Neural cell (in vitro differentiated cells): ENCODE measurements at regions not wholly inside any gene's neighbourhood (a gene's known extent, or its start where the extent isn't known, plus 50 kb on each side); places are given as distances from the start of the nearest gene placed in this dataset.

Experiments used
- H2AFZ ChIP-seq: fragments of 200-600, 300-800 bp; sonication (generic), shearing (Covaris generic); 2 replicates; pipeline ENCODE4 v1.6.0; 2014; ENCODE audit warnings: low read depth, mild to moderate bottlenecking, antibody characterized with exemption, low read length, moderate library complexity
- H3F3A ChIP-seq: fragments of 200-600 bp; shearing (Covaris generic); 2 replicates; pipeline ENCODE4 v1.6.1; 2016; ENCODE audit warnings: mild to moderate bottlenecking, moderate library complexity, mixed read lengths, antibody characterized with exemption, low read length; ENCODE audit not compliant: insufficient read depth, poor library complexity, severe bottlenecking
- H3K27ac ChIP-seq: fragments of 200-600, 300-800 bp; sonication (generic), shearing (Covaris generic); 2 replicates; pipeline ENCODE4 v1.5.1; 2014; ENCODE audit warnings: mild to moderate bottlenecking, low read length, moderate library complexity
- H3K27me3 ChIP-seq: fragments of 300-800, 200-600 bp; sonication (generic), shearing (Covaris generic); 2 replicates; pipeline ENCODE4 v1.6.0; 2014; ENCODE audit warnings: mild to moderate bottlenecking, low read depth, low read length, moderate library complexity; ENCODE audit not compliant: insufficient read depth
- H3K36me3 ChIP-seq: fragments of 300-800, 200-600 bp; sonication (generic), shearing (Covaris generic); 2 replicates; pipeline ENCODE4 v1.5.1; 2014; ENCODE audit warnings: mild to moderate bottlenecking, antibody characterized with exemption, low read length, moderate library complexity; ENCODE audit not compliant: insufficient read depth
- H3K4me2 ChIP-seq: fragments of 300-800, 200-600 bp; sonication (generic), shearing (Covaris generic); 2 replicates; pipeline ENCODE4 v1.6.0; 2014; ENCODE audit warnings: mild to moderate bottlenecking, low read length
- H3K4me3 ChIP-seq: fragments of 300-800, 200-600 bp; sonication (generic), shearing (Covaris generic); 2 replicates; pipeline ENCODE4 v1.5.1; 2014; ENCODE audit warnings: mild to moderate bottlenecking, low read length, moderate library complexity
- H3K79me2 ChIP-seq: fragments of 200-600 bp; shearing (Covaris generic); replicated peaks from 2 replicates; pipeline ENCODE4 v1.6.0; 2014; ENCODE audit warnings: mild to moderate bottlenecking, low read length, moderate library complexity; ENCODE audit not compliant: insufficient read depth
- H3K9ac ChIP-seq: fragments of 300-800, 200-600 bp; sonication (generic), shearing (Covaris generic); 2 replicates; pipeline ENCODE4 v1.6.1; 2016; ENCODE audit warnings: mild to moderate bottlenecking, low read length, mixed read lengths
- H3K9me2 ChIP-seq: fragments of 200-600 bp; shearing (Covaris generic); 2 replicates; pipeline ENCODE4 v1.6.1; 2016; ENCODE audit warnings: mild to moderate bottlenecking, low read length, mixed read lengths; ENCODE audit not compliant: insufficient read depth
- H3K9me3 ChIP-seq: fragments of 200-600, 300-800 bp; sonication (generic), shearing (Covaris generic); 2 replicates; pipeline ENCODE4 v1.6.1; 2016; ENCODE audit warnings: mild to moderate bottlenecking, mixed run types, low read length, moderate library complexity, mixed read lengths
- H4K20me1 ChIP-seq: fragments of 200-600 bp; shearing (Covaris generic); 2 replicates; pipeline ENCODE4 v1.6.1; 2016; ENCODE audit warnings: mild to moderate bottlenecking, mixed run types; ENCODE audit not compliant: insufficient read depth
- CTCF ChIP-seq: fragments of 450-650 bp; IDR thresholded peaks from 2 replicates; pipeline ENCODE4 v1.5.1; 2014; ENCODE audit warnings: antibody characterized with exemption, mild to moderate bottlenecking, moderate library complexity; ENCODE audit not compliant: poor library complexity, severe bottlenecking
- EP300 ChIP-seq: fragments of 450-650 bp; conservative IDR thresholded peaks from 2 replicates; pipeline ENCODE4 v1.6.1; 2014; ENCODE audit warnings: antibody characterized with exemption, mild to moderate bottlenecking, moderate library complexity; ENCODE audit not compliant: poor library complexity, severe bottlenecking
- EZH2 ChIP-seq: fragments of 200-600, 300-800 bp; shearing (Covaris generic), sonication (generic); IDR thresholded peaks from 2 replicates; pipeline ENCODE4 v1.6.1; 2014; ENCODE audit warnings: antibody characterized with exemption, low read length, borderline replicate concordance, mild to moderate bottlenecking; ENCODE audit not compliant: insufficient read depth, poor library complexity, severe bottlenecking
- MXI1 ChIP-seq: fragments of 450-650 bp; conservative IDR thresholded peaks from 2 replicates; pipeline ENCODE4 v1.6.1; 2014; ENCODE audit warnings: antibody characterized with exemption, mild to moderate bottlenecking; ENCODE audit not compliant: poor library complexity, severe bottlenecking
- POLR2AphosphoS5 ChIP-seq: IDR thresholded peaks from 2 replicates; pipeline ENCODE4 v1.6.1; 2012
- RAD21 ChIP-seq: fragments of 450-650 bp; conservative IDR thresholded peaks from 2 replicates; pipeline ENCODE4 v1.6.1; 2014; ENCODE audit warnings: antibody characterized with exemption, mild to moderate bottlenecking, moderate library complexity
- REST ChIP-seq: IDR thresholded peaks from 2 replicates; pipeline ENCODE4 v1.6.1; 2012; ENCODE audit warnings: borderline replicate concordance
- SMC3 ChIP-seq: fragments of 450-650 bp; conservative IDR thresholded peaks from 2 replicates; pipeline ENCODE4 v1.6.1; 2014; ENCODE audit warnings: antibody characterized with exemption, mild to moderate bottlenecking, moderate library complexity; ENCODE audit not compliant: poor library complexity
- TAF1 ChIP-seq: IDR thresholded peaks from 2 replicates; pipeline ENCODE4 v1.6.1; 2012; ENCODE audit warnings: low read depth

- H3F3A ChIP-seq = no peaks in the 10 kb centered on the region
- no peak overlapping the region for H3K4me2 ChIP-seq
- H3K9me2 ChIP-seq = no peaks in the 10 kb centered on the region
- H3K36me3 ChIP-seq = no peaks in the 10 kb centered on the region
- no peak for TF ChIP-seq POLR2AphosphoS5
- no peak for TF ChIP-seq SMC3
- no peak for TF ChIP-seq REST
- no peak for TF ChIP-seq EZH2
- TF ChIP-seq RAD21 = no peak
- TF ChIP-seq TAF1 = no peak
- no peak for TF ChIP-seq CTCF
- no peak for TF ChIP-seq EP300
- no peak for TF ChIP-seq MXI1
- H4K20me1 ChIP-seq = no peaks in the 10 kb centered on the region
- H2AFZ ChIP-seq = no peak overlapping the region
- no peak overlapping the region for H3K27ac ChIP-seq
- H3K79me2 ChIP-seq = no peaks in the 10 kb centered on the region
- no peaks in the 10 kb centered on the region for H3K27me3 ChIP-seq
- no peak overlapping the region for H3K9ac ChIP-seq
- H3K9me3 ChIP-seq = no peaks in the 10 kb centered on the region
- no peak overlapping the region for H3K4me3 ChIP-seq
Observed at GRCh38 chr21:16072221-16072620, 342.4 kb downstream of the USP25 start.

- H3K36me3 ChIP-seq = no peaks in the 10 kb centered on the region
- no peak overlapping the region for H2AFZ ChIP-seq
- no peak overlapping the region for H3K27ac ChIP-seq
Observed at GRCh38 chr21:16072737-16073136, 343.0 kb downstream of the USP25 start.

More at GRCh38 chr21:16072737-16073136, 343.0 kb downstream of the USP25 start:
- Histone ChIP-seq H3K27me3 (no peaks in the 10 kb centered on the region), H4K20me1 (no peaks in the 10 kb centered on the region), H3K79me2 (no peaks in the 10 kb centered on the region), H3K9me2 (no peaks in the 10 kb centered on the region), H3K4me2 (no peak overlapping the region), H3K9ac (no peak overlapping the region), H3K9me3 (no peaks in the 10 kb centered on the region), H3F3A (no peaks in the 10 kb centered on the region), H3K4me3 (no peak overlapping the region)
- TF ChIP-seq REST (no peak), EZH2 (no peak), MXI1 (no peak), EP300 (no peak), CTCF (no peak), SMC3 (no peak), TAF1 (no peak), POLR2AphosphoS5 (no peak), RAD21 (no peak)
